Loucy (cell line): ENCODE measurements at regions not wholly inside any gene's neighbourhood (a gene's known extent, or its start where the extent isn't known, plus 50 kb on each side); places are given as distances from the start of the nearest gene placed in this dataset.
A peak's percentile ranks its signal among the peaks of the same experiment; 100 is the strongest.

Source experiments
- EZH2phosphoT487 ChIP-seq: fragments of 200-600 bp; IDR thresholded peaks from 2 replicates; pipeline ENCODE4 v1.6.1; 2018; ENCODE audit warnings: antibody characterized with exemption, mild to moderate bottlenecking, moderate library complexity, borderline replicate concordance
- TF ChIP-seq, protein P1 (sequence below): fragments of 200-600 bp; sonication (generic); conservative IDR thresholded peaks from 2 replicates; pipeline ENCODE4 v1.5.1; 2014; ENCODE audit warnings: mild to moderate bottlenecking, antibody characterized with exemption, low read length

DNA sequence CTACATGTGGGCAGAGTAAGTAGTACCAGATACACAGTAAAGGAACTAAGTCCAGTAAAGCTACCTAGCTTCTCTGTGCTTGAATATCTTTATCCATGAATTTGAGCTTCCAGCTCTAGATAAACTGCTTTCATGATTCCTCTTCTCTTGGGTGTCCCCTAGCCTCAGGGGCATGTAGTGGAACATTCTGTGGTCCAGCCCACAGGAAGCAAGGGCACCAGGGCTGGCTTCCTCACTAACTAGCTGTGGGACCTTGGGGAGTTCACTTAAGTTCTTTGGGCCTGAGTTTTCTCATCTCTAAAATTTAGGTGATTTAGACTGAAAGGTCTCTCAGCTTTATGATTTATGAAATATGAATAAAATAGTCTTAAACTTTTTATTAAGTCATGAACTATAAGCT is 185.7 kb downstream of the KATNAL1 start:
- TF ChIP-seq, protein P1, sequence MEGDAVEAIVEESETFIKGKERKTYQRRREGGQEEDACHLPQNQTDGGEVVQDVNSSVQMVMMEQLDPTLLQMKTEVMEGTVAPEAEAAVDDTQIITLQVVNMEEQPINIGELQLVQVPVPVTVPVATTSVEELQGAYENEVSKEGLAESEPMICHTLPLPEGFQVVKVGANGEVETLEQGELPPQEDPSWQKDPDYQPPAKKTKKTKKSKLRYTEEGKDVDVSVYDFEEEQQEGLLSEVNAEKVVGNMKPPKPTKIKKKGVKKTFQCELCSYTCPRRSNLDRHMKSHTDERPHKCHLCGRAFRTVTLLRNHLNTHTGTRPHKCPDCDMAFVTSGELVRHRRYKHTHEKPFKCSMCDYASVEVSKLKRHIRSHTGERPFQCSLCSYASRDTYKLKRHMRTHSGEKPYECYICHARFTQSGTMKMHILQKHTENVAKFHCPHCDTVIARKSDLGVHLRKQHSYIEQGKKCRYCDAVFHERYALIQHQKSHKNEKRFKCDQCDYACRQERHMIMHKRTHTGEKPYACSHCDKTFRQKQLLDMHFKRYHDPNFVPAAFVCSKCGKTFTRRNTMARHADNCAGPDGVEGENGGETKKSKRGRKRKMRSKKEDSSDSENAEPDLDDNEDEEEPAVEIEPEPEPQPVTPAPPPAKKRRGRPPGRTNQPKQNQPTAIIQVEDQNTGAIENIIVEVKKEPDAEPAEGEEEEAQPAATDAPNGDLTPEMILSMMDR = peak; percentile 17
- TF ChIP-seq EZH2phosphoT487 = no peak
